Naive B cell (primary cell): ENCODE measurements at regions not wholly inside any gene's neighbourhood (a gene's known extent, or its start where the extent isn't known, plus 50 kb on each side); places are given as distances from the start of the nearest gene placed in this dataset.
A peak's percentile ranks its signal among the peaks of the same experiment; 100 is the strongest.

Experiments
- ATAC-seq, 2 donors: fragments of 150-1000 bp; cut with Tn5 transposase; 2 replicates each; pipeline ENCODE4 v1.10.0; 2021; ENCODE audit warnings: low read depth in 2 of 2, mild to moderate bottlenecking in 2 of 2, moderate library complexity in 2 of 2
- DNase-seq: peaks from one replicate; pipeline ENCODE4 v3.0.0; 2022
- H3K27ac Mint-ChIP-seq, 6 donors: one replicate each; pipeline ENCODE4 v1.8.0; 2020 to 2022; ENCODE audit warnings: mild to moderate bottlenecking in 6 of 6, mixed read lengths in 6 of 6, moderate library complexity in 5 of 6, inconsistent platforms in 2 of 6
- H3K27me3 Mint-ChIP-seq, 3 donors: one replicate each; pipeline ENCODE4 v1.8.0; 2021 to 2022; ENCODE audit warnings: mixed read lengths in 3 of 3, mild to moderate bottlenecking in 1 of 3
- H3K36me3 Mint-ChIP-seq, 2 donors: one replicate each; pipeline ENCODE4 v1.8.0; 2020 to 2022; ENCODE audit warnings: mixed read lengths in 2 of 2, inconsistent platforms in 1 of 2, mild to moderate bottlenecking in 1 of 2
- H3K4me1 Mint-ChIP-seq, 3 donors: one replicate each; pipeline ENCODE4 v1.8.0; 2020 to 2022; ENCODE audit warnings: mixed read lengths in 3 of 3, inconsistent platforms in 1 of 3, mild to moderate bottlenecking in 1 of 3, moderate library complexity in 1 of 3
- H3K4me3 Mint-ChIP-seq, 8 donors: one replicate each; pipeline ENCODE4 v1.8.0; 2020 to 2022; ENCODE audit warnings: mild to moderate bottlenecking in 8 of 8, mixed read lengths in 8 of 8, moderate library complexity in 8 of 8, inconsistent platforms in 2 of 8
- H3K9me3 Mint-ChIP-seq, 7 donors: one replicate each; pipeline ENCODE4 v1.8.0; 2020 to 2022; ENCODE audit warnings: mixed read lengths in 7 of 7, mild to moderate bottlenecking in 5 of 7, inconsistent platforms in 2 of 7, moderate library complexity in 1 of 7

GRCh38 chr3:96007650-96008195, 806.7 kb upstream of the EPHA6 start:
- H3K4me1 Mint-ChIP-seq, result no peaks in the 10 kb centered on the region
- no peak overlapping the region for H3K4me3 Mint-ChIP-seq
- ATAC-seq, result no peak
- no peaks in the 10 kb centered on the region for H3K27me3 Mint-ChIP-seq
- H3K36me3 Mint-ChIP-seq, result no peaks in the 10 kb centered on the region
- peak overlapping the region in 1 of 6 donors; percentile 3 for H3K27ac Mint-ChIP-seq
- H3K9me3 Mint-ChIP-seq, result peaks cover 0 to 7% (median 2%) of the 10 kb centered on the region in 7 donors
- no peak for DNase-seq

GRCh38 chr3:96012939-96013338, 801.5 kb upstream of the EPHA6 start:
- Mint-ChIP-seq H3K9me3 (peaks cover 0 to 7% (median 2%) of the 10 kb centered on the region in 7 donors), H3K36me3 (no peaks in the 10 kb centered on the region), H3K4me3 (no peak overlapping the region)

GRCh38 chr3:96017556-96017955, 796.8 kb upstream of the EPHA6 start:
- no peak for DNase-seq
- Mint-ChIP-seq H3K4me3 (no peak overlapping the region), H3K27ac (no peak overlapping the region), H3K4me1 (no peaks in the 10 kb centered on the region), H3K9me3 (no peaks in the 10 kb centered on the region), H3K36me3 (no peaks in the 10 kb centered on the region), H3K27me3 (no peaks in the 10 kb centered on the region)
- ATAC-seq, result no peak

More at GRCh38 chr3:96012939-96013338, 801.5 kb upstream of the EPHA6 start:
- DNase-seq (no peak), ATAC-seq (no peak)
- Mint-ChIP-seq H3K27ac (no peak overlapping the region), H3K4me1 (no peaks in the 10 kb centered on the region), H3K27me3 (no peaks in the 10 kb centered on the region)

GRCh38 chr3:96022676-96023075, 791.7 kb upstream of the EPHA6 start:
- Mint-ChIP-seq H3K9me3 (no peaks in the 10 kb centered on the region), H3K4me1 (no peaks in the 10 kb centered on the region), H3K36me3 (no peaks in the 10 kb centered on the region), H3K27ac (no peak overlapping the region), H3K4me3 (no peak overlapping the region), H3K27me3 (no peaks in the 10 kb centered on the region)
- ATAC-seq, result no peak
- DNase-seq, result no peak

- ATAC-seq (no peak), DNase-seq (no peak)
- peaks cover 0 to 1% (median 0%) of the 10 kb centered on the region in 7 donors for H3K9me3 Mint-ChIP-seq
- H3K27me3 Mint-ChIP-seq, result no peaks in the 10 kb centered on the region
- H3K27ac Mint-ChIP-seq, result no peak overlapping the region
- H3K4me1 Mint-ChIP-seq, result no peaks in the 10 kb centered on the region
- no peaks in the 10 kb centered on the region for H3K36me3 Mint-ChIP-seq
- H3K4me3 Mint-ChIP-seq, result no peak overlapping the region
Observed at GRCh38 chr3:96027718-96028117, 786.7 kb upstream of the EPHA6 start.

- H3K27me3 Mint-ChIP-seq, result no peaks in the 10 kb centered on the region
- peaks cover 0 to 3% (median 0%) of the 10 kb centered on the region in 7 donors for H3K9me3 Mint-ChIP-seq
- ATAC-seq, result no peak
Observed at GRCh38 chr3:96039632-96040031, 774.8 kb upstream of the EPHA6 start.

GRCh38 chr3:96059301-96059700, 755.1 kb upstream of the EPHA6 start:
- no peak overlapping the region for H3K27ac Mint-ChIP-seq
- ATAC-seq (no peak), DNase-seq (no peak)
- no peaks in the 10 kb centered on the region for H3K4me1 Mint-ChIP-seq
- no peaks in the 10 kb centered on the region for H3K27me3 Mint-ChIP-seq
- H3K4me3 Mint-ChIP-seq, result no peak overlapping the region
- no peaks in the 10 kb centered on the region for H3K36me3 Mint-ChIP-seq
- peaks cover 0 to 25% (median 3%) of the 10 kb centered on the region in 7 donors for H3K9me3 Mint-ChIP-seq

More at GRCh38 chr3:96039632-96040031, 774.8 kb upstream of the EPHA6 start:
- H3K27ac Mint-ChIP-seq, result no peak overlapping the region
- no peaks in the 10 kb centered on the region for H3K36me3 Mint-ChIP-seq
- H3K4me1 Mint-ChIP-seq, result no peaks in the 10 kb centered on the region
- no peak overlapping the region for H3K4me3 Mint-ChIP-seq
- no peak for DNase-seq

- no peaks in the 10 kb centered on the region for H3K27me3 Mint-ChIP-seq
- peaks cover 0 to 9% (median 4%) of the 10 kb centered on the region in 7 donors for H3K9me3 Mint-ChIP-seq
- H3K4me1 Mint-ChIP-seq, result no peaks in the 10 kb centered on the region
- DNase-seq, result no peak
- no peak overlapping the region for H3K27ac Mint-ChIP-seq
- no peaks in the 10 kb centered on the region for H3K36me3 Mint-ChIP-seq
- H3K4me3 Mint-ChIP-seq, result no peak overlapping the region
- ATAC-seq, result no peak
Observed at GRCh38 chr3:96069065-96069464, 745.3 kb upstream of the EPHA6 start.

- H3K4me3 Mint-ChIP-seq, result no peak overlapping the region
- no peaks in the 10 kb centered on the region for H3K27me3 Mint-ChIP-seq
- H3K4me1 Mint-ChIP-seq, result no peaks in the 10 kb centered on the region
- DNase-seq (no peak), ATAC-seq (no peak)
- H3K9me3 Mint-ChIP-seq, result peaks cover 2 to 9% (median 3%) of the 10 kb centered on the region in 7 donors
- no peaks in the 10 kb centered on the region for H3K36me3 Mint-ChIP-seq
- no peak overlapping the region for H3K27ac Mint-ChIP-seq
Observed at GRCh38 chr3:96070678-96071077, 743.7 kb upstream of the EPHA6 start.

GRCh38 chr3:96071097-96071496, 743.3 kb upstream of the EPHA6 start:
- ATAC-seq (no peak), DNase-seq (no peak)
- Mint-ChIP-seq H3K9me3 (peaks cover 2 to 9% (median 5%) of the 10 kb centered on the region in 7 donors), H3K4me1 (no peaks in the 10 kb centered on the region), H3K27ac (no peak overlapping the region), H3K27me3 (no peaks in the 10 kb centered on the region), H3K4me3 (no peak overlapping the region), H3K36me3 (no peaks in the 10 kb centered on the region)

- peaks cover 2 to 9% (median 5%) of the 10 kb centered on the region in 7 donors for H3K9me3 Mint-ChIP-seq
- DNase-seq (no peak), ATAC-seq (no peak)
- H3K4me3 Mint-ChIP-seq, result no peak overlapping the region
- no peak overlapping the region for H3K27ac Mint-ChIP-seq
- H3K27me3 Mint-ChIP-seq, result no peaks in the 10 kb centered on the region
- no peaks in the 10 kb centered on the region for H3K4me1 Mint-ChIP-seq
- H3K36me3 Mint-ChIP-seq, result no peaks in the 10 kb centered on the region
Observed at GRCh38 chr3:96072226-96072625, 742.2 kb upstream of the EPHA6 start.

GRCh38 chr3:96083610-96084009, 730.8 kb upstream of the EPHA6 start:
- Mint-ChIP-seq H3K4me3 (no peak overlapping the region), H3K4me1 (no peaks in the 10 kb centered on the region), H3K36me3 (no peaks in the 10 kb centered on the region), H3K9me3 (peaks cover 0 to 3% (median 0%) of the 10 kb centered on the region in 7 donors), H3K27ac (no peak overlapping the region), H3K27me3 (no peaks in the 10 kb centered on the region)
- ATAC-seq (no peak), DNase-seq (no peak)

GRCh38 chr3:96086018-96086417, 728.4 kb upstream of the EPHA6 start:
- Mint-ChIP-seq H3K36me3 (no peaks in the 10 kb centered on the region), H3K9me3 (peaks cover 0 to 3% (median 0%) of the 10 kb centered on the region in 7 donors), H3K27me3 (no peaks in the 10 kb centered on the region), H3K4me1 (no peaks in the 10 kb centered on the region), H3K4me3 (no peak overlapping the region), H3K27ac (no peak overlapping the region)
- no peak for DNase-seq
- ATAC-seq, result no peak

- H3K27ac Mint-ChIP-seq, result no peak overlapping the region
- H3K27me3 Mint-ChIP-seq, result no peaks in the 10 kb centered on the region
- DNase-seq (no peak), ATAC-seq (no peak)
- H3K4me1 Mint-ChIP-seq, result no peaks in the 10 kb centered on the region
- H3K4me3 Mint-ChIP-seq, result no peak overlapping the region
- H3K36me3 Mint-ChIP-seq, result no peaks in the 10 kb centered on the region
- H3K9me3 Mint-ChIP-seq, result peaks cover 0 to 12% (median 4%) of the 10 kb centered on the region in 7 donors
Observed at GRCh38 chr3:96101006-96101560, 713.3 kb upstream of the EPHA6 start.
